OCI-LY7 (cell line): ENCODE measurements at regions not wholly inside any gene's neighbourhood (a gene's known extent, or its start where the extent isn't known, plus 50 kb on each side); places are given as distances from the start of the nearest gene placed in this dataset.

Experiments used
- BruUV-seq: library from RNA; stranded (reverse); fragments of 400-500 nt; replicated peaks from 2 replicates; lab custom pipeline; 2021; lab: Mats Ljungman, UMichigan
- CTCF ChIA-PET: fragments of 300-600 bp; sonication (Branson Sonifier 250); formaldehyde crosslinking; loops from one replicate; lab custom pipeline; 2022; ENCODE audit warnings: antibody characterized with exemption; ENCODE audit not compliant: unreplicated experiment; lab: Charles Lee
- POLR2A ChIA-PET: fragments of 300-600 bp; sonication (Branson Sonifier 250); formaldehyde crosslinking; loops from one replicate; lab custom pipeline; 2022; ENCODE audit warnings: antibody characterized with exemption; lab: Charles Lee
- DNase-seq: peaks from one replicate; pipeline ENCODE4 v3.0.0-alpha.2; 2015; ENCODE audit warnings: low spot score
- H2AFZ ChIP-seq: fragments of 200-600 bp; sonication (generic), shearing (Covaris generic); 2 replicates; pipeline ENCODE4 v1.6.1; 2014; ENCODE audit warnings: mild to moderate bottlenecking, antibody characterized with exemption, low read length, moderate library complexity
- H3K27ac ChIP-seq: fragments of 200-600 bp; sonication (generic); 2 replicates; pipeline ENCODE4 v1.5.1; 2014; ENCODE audit warnings: mixed run types, low read depth, mild to moderate bottlenecking, moderate library complexity, low read length, inconsistent platforms; ENCODE audit not compliant: poor library complexity, severe bottlenecking
- H3K36me3 ChIP-seq: fragments of 200-600 bp; sonication (generic); 2 replicates; pipeline ENCODE4 v1.6.1; 2014; ENCODE audit warnings: mild to moderate bottlenecking, antibody characterized with exemption, low read length, moderate library complexity, mixed read lengths; ENCODE audit not compliant: insufficient read depth
- H3K4me1 ChIP-seq: fragments of 200-600 bp; sonication (generic); 2 replicates; pipeline ENCODE4 v1.5.1; 2014; ENCODE audit warnings: mild to moderate bottlenecking, low read length; ENCODE audit not compliant: insufficient read depth, poor library complexity, severe bottlenecking
- H3K4me2 ChIP-seq: fragments of 200-600 bp; sonication (generic); 2 replicates; pipeline ENCODE4 v1.6.1; 2014; ENCODE audit warnings: mild to moderate bottlenecking, low read length
- H3K4me3 ChIP-seq: fragments of 200-600 bp; sonication (generic); 2 replicates; pipeline ENCODE4 v1.5.1; 2014; ENCODE audit warnings: mild to moderate bottlenecking, low read depth, low read length; ENCODE audit not compliant: poor library complexity, severe bottlenecking
- H3K79me2 ChIP-seq: fragments of 200-600 bp; sonication (generic); 2 replicates; pipeline ENCODE4 v1.6.1; 2016; ENCODE audit warnings: low read depth, mild to moderate bottlenecking, low read length, moderate library complexity, mixed read lengths; ENCODE audit not compliant: insufficient read depth
- H3K9me2 ChIP-seq: fragments of 200-600 bp; sonication (generic); 2 replicates; pipeline ENCODE4 v1.6.1; 2016; ENCODE audit warnings: mild to moderate bottlenecking, low read length, mixed read lengths; ENCODE audit not compliant: insufficient read depth
- H3K9me3 ChIP-seq: fragments of 200-600 bp; sonication (generic); 2 replicates; pipeline ENCODE4 v1.6.1; 2014; ENCODE audit warnings: mild to moderate bottlenecking, mixed run types, low read length, mixed read lengths
- H4K20me1 ChIP-seq: fragments of 200-600 bp; sonication (generic); 2 replicates; pipeline ENCODE4 v1.6.1; 2014; ENCODE audit warnings: mild to moderate bottlenecking, antibody characterized with exemption, low read length, moderate library complexity, mixed read lengths; ENCODE audit not compliant: insufficient read depth
- EZH2phosphoT487 ChIP-seq: fragments of 200-600 bp; sonication (generic); IDR thresholded peaks from 2 replicates; pipeline ENCODE4 v1.6.1; 2018; ENCODE audit warnings: low read depth, borderline replicate concordance, mild to moderate bottlenecking, mixed run types, antibody characterized with exemption, low read length, moderate library complexity, mixed read lengths
- intact Hi-C: fragments of 100-400 bp; cut with micrococcal nuclease; formaldehyde crosslinking; loops from one replicate; pipeline ENCODE4 v1.10.0; 2022; ENCODE audit not compliant: unreplicated experiment
- TF ChIP-seq, protein P1 (sequence below): fragments of 200-600 bp; sonication (generic); conservative IDR thresholded peaks from 2 replicates; pipeline ENCODE4 v1.5.1; 2014; ENCODE audit warnings: mild to moderate bottlenecking, antibody characterized with exemption, low read length, moderate library complexity, mixed read lengths

GRCh38 chr2:7357993-7358392, 440.8 kb downstream of the RNF144A start:
- no peaks in the 10 kb centered on the region for H3K4me1 ChIP-seq
- intact Hi-C loops = no loop called here
- ChIA-PET POLR2A (no interaction called here), CTCF (no interaction called here)
- no peak overlapping the region for H3K4me3 ChIP-seq
- no peaks in the 10 kb centered on the region for H3K79me2 ChIP-seq
- no peak overlapping the region for H2AFZ ChIP-seq
- H3K27ac ChIP-seq = no peak overlapping the region
- H3K9me2 ChIP-seq = no peaks in the 10 kb centered on the region
- no peak for DNase-seq
- no peak for TF ChIP-seq EZH2phosphoT487
- TF ChIP-seq, protein P1, sequence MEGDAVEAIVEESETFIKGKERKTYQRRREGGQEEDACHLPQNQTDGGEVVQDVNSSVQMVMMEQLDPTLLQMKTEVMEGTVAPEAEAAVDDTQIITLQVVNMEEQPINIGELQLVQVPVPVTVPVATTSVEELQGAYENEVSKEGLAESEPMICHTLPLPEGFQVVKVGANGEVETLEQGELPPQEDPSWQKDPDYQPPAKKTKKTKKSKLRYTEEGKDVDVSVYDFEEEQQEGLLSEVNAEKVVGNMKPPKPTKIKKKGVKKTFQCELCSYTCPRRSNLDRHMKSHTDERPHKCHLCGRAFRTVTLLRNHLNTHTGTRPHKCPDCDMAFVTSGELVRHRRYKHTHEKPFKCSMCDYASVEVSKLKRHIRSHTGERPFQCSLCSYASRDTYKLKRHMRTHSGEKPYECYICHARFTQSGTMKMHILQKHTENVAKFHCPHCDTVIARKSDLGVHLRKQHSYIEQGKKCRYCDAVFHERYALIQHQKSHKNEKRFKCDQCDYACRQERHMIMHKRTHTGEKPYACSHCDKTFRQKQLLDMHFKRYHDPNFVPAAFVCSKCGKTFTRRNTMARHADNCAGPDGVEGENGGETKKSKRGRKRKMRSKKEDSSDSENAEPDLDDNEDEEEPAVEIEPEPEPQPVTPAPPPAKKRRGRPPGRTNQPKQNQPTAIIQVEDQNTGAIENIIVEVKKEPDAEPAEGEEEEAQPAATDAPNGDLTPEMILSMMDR = peak; percentile 34; the same call in 1 of the 2 replicates
- H3K36me3 ChIP-seq = no peaks in the 10 kb centered on the region
- no TSS peak for BruUV-seq
- H4K20me1 ChIP-seq = no peaks in the 10 kb centered on the region
- H3K9me3 ChIP-seq = no peaks in the 10 kb centered on the region
- no peak overlapping the region for H3K4me2 ChIP-seq

DNA sequence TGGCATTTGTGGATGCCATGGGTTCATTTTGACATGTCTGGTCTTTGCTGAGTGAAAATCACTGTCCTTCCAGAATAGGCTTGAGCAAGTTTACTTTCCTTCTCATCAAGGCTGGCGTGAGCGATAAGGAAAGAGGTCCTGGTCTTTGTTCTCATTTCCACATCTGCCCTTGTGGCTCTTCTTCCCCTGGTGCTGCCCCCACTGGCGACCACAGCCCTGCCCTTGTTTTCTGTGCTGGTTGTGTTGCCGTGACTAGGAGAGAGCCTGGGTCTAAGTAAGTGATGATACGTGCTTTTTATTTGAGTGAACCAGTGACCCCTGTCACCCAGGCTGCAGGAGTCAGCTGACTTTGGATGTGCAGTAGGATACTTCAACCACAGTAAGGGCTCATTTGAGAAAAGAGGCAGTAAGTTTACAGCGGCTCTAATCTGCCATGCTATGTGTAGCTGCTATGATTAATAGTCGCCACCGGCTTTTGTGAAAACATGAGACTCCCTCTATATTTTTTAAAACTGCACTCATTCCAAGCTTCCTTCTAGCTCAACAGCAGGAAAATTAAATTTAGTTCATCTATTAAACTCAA, 441.7 kb downstream of the RNF144A start:
- Histone ChIP-seq H3K4me3 (no peak overlapping the region), H3K27ac (no peak overlapping the region), H3K4me2 (no peak overlapping the region), H4K20me1 (no peaks in the 10 kb centered on the region), H3K36me3 (no peaks in the 10 kb centered on the region), H3K9me2 (no peaks in the 10 kb centered on the region), H3K79me2 (no peaks in the 10 kb centered on the region), H3K4me1 (no peaks in the 10 kb centered on the region), H3K9me3 (no peaks in the 10 kb centered on the region), H2AFZ (no peak overlapping the region)
- ChIA-PET POLR2A (no interaction called here), CTCF (no interaction called here)
- TF ChIP-seq, protein P1 = no peak
- no peak for TF ChIP-seq EZH2phosphoT487
- no TSS peak for BruUV-seq
- no peak for DNase-seq
- intact Hi-C loops = no loop called here

GRCh38 chr2:7363906-7364305, 446.7 kb downstream of the RNF144A start:
- intact Hi-C loops = no loop called here
- BruUV-seq = no TSS peak
- H3K4me3 ChIP-seq = no peak overlapping the region
- no peaks in the 10 kb centered on the region for H4K20me1 ChIP-seq
- H3K9me3 ChIP-seq = no peaks in the 10 kb centered on the region
- no peaks in the 10 kb centered on the region for H3K4me1 ChIP-seq
- no peaks in the 10 kb centered on the region for H3K9me2 ChIP-seq
- no peaks in the 10 kb centered on the region for H3K79me2 ChIP-seq
- no peak for TF ChIP-seq EZH2phosphoT487
- TF ChIP-seq, protein P1 = peak; percentile 58
- H3K27ac ChIP-seq = no peak overlapping the region
- DNase-seq = peak; percentile 16
- H2AFZ ChIP-seq = no peak overlapping the region
- H3K4me2 ChIP-seq = no peak overlapping the region
- ChIA-PET POLR2A (no interaction called here), CTCF (no interaction called here)
- no peaks in the 10 kb centered on the region for H3K36me3 ChIP-seq
